Testis (tissue), 2 donors: ENCODE measurements at regions not wholly inside any gene's neighbourhood (a gene's known extent, or its start where the extent isn't known, plus 50 kb on each side); places are given as distances from the start of the nearest gene placed in this dataset.

Experiments used
- DNase-seq: peaks from one replicate; pipeline ENCODE4 v3.0.0-alpha.2; 2019
- H3K27ac ChIP-seq, 2 donors: fragments of 200-600 bp; sonication (generic); one replicate each; pipeline ENCODE4 v1.5.1; 2019
- H3K27me3 ChIP-seq: fragments of 200-600 bp; sonication (generic); one replicate; pipeline ENCODE4 v1.5.1; 2019
- H3K36me3 ChIP-seq: fragments of 200-600 bp; sonication (generic); one replicate; pipeline ENCODE4 v1.5.1; 2017; ENCODE audit warnings: low read depth; ENCODE audit errors: missing control alignments
- H3K4me1 ChIP-seq: fragments of 200-600 bp; sonication (generic); one replicate; pipeline ENCODE4 v1.5.1; 2019
- H3K4me3 ChIP-seq, 2 donors: fragments of 200-600 bp; sonication (generic); one replicate each; pipeline ENCODE4 v1.5.1; 2017 to 2019
- H3K9me3 ChIP-seq: fragments of 200-600 bp; sonication (generic); one replicate; pipeline ENCODE4 v1.5.1; 2017
- POLR2A ChIP-seq: fragments of 450-650 bp; IDR thresholded peaks from one replicate; pipeline ENCODE4 v1.6.1; 2017; ENCODE audit warnings: antibody characterized with exemption, mild to moderate bottlenecking, moderate library complexity
- WGBS, 2 donors: methylation state at CpG; one replicate each; pipeline ENCODE4 v1.1.5; 2018; 5-methylcytosine and 5-hydroxymethylcytosine counted together
- intact Hi-C: fragments of 100-400 bp; cut with DNase I; formaldehyde crosslinking; loops from one replicate; pipeline ENCODE4 v1.15.1; 2023; ENCODE audit warnings: low total_unique reads
- TF ChIP-seq, protein P1 (sequence below), 3 experiments: fragments of 450-650 bp in 2 of 3; fragments of 200-600 bp in 1 of 3; sonication (generic) in 1 of 3; IDR thresholded peaks; one replicate each; pipeline ENCODE4 v1.5.1; 2016 to 2019; ENCODE audit warnings: antibody characterized with exemption in 3 of 3, mild to moderate bottlenecking in 2 of 3, moderate library complexity in 1 of 3

DNA sequence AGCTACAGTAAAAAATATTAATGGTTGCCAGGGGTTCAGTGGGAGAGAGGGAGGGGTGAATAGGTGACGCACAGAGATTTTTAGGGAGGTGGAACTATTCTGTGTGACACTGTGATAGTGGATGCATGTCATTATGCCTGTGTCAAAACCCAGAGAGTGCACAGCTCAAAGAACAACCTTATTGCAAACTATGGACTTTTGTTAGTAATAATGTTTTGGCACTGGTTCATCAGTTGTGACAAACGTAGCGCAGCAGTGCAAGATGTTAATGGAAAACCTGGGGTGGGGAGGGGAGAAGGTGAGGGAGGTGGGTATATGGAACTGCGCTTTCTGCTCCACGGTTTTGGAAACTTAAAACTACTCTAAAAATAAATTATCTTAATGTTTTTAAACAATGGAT lies 134.6 kb upstream of the RFC3 start:
- Histone ChIP-seq H3K4me1 (no peaks in the 10 kb centered on the region), H3K9me3 (no peaks in the 10 kb centered on the region), H3K27ac (no peak overlapping the region), H3K4me3 (no peak overlapping the region), H3K36me3 (no peaks in the 10 kb centered on the region), H3K27me3 (no peaks in the 10 kb centered on the region)
- no peak for DNase-seq
- intact Hi-C loops = no loop called here
- 62 to 76% methylated on average over 5 of the region's 5 CpGs for WGBS, 2 donors
- TF ChIP-seq, protein P1, sequence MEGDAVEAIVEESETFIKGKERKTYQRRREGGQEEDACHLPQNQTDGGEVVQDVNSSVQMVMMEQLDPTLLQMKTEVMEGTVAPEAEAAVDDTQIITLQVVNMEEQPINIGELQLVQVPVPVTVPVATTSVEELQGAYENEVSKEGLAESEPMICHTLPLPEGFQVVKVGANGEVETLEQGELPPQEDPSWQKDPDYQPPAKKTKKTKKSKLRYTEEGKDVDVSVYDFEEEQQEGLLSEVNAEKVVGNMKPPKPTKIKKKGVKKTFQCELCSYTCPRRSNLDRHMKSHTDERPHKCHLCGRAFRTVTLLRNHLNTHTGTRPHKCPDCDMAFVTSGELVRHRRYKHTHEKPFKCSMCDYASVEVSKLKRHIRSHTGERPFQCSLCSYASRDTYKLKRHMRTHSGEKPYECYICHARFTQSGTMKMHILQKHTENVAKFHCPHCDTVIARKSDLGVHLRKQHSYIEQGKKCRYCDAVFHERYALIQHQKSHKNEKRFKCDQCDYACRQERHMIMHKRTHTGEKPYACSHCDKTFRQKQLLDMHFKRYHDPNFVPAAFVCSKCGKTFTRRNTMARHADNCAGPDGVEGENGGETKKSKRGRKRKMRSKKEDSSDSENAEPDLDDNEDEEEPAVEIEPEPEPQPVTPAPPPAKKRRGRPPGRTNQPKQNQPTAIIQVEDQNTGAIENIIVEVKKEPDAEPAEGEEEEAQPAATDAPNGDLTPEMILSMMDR (IDR thresholded peaks at IDR 0.05) = no peak
- no peak for TF ChIP-seq POLR2A

DNA sequence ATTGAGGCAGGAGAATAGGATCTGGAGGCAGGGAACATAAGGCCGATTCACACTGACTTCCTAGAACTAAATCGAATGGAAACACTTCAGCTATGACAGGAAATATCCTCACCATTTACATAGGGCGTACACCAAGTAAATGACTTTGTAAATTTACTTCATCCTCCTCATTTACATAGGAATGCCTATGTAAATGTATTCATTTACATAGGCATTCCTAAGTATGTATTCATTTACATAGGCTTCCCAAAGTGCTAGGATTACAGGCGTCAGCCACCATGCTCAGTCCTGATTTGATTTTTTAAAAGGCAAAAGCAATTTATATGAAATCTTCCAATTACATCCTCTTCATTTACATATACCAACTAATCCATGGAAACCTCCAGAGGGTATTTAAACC lies 133.1 kb upstream of the RFC3 start:
- no peak for TF ChIP-seq POLR2A
- TF ChIP-seq, protein P1 (IDR thresholded peaks at IDR 0.05) = no peak
- Histone ChIP-seq H3K4me3 (no peak overlapping the region), H3K36me3 (no peaks in the 10 kb centered on the region), H3K4me1 (no peaks in the 10 kb centered on the region), H3K27ac (no peak overlapping the region), H3K27me3 (no peaks in the 10 kb centered on the region), H3K9me3 (no peaks in the 10 kb centered on the region)
- no peak for DNase-seq
- intact Hi-C loops = no loop called here
- 71 to 86% methylated on average over 4 of the region's 4 CpGs for WGBS, 2 donors

DNA sequence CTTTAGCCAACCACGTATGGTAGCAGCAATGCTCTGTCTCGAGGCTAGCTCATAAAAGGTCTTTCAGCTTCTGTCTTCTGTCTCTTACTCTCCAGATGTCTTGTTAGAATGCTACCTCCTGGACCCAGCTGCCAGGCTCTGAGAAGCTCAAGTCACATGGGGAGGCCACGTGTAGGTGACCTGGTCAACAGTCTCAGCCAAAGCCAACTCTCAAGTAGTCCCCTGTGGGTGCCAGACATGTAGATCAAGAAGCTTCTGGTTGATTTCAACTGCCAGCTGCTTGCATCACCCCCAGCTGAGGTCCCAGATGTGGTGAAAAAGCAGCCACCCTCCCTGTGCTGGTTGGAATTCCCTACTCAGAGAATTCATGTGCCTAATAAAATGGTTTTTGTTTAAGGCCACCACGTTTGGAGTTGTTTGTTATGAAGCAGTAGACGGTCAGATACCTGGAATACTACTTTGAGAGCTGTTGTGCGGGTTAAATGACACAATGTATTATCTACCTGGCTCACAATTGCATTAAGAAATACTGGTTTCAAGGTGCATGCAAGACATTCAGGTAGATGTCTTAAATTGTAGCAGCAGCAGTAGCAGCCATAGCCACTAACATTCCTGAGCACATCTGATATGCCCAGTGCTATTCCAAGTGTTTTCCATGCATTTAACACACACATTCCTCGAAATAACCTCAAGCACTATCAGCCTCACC lies 131.0 kb upstream of the RFC3 start:
- intact Hi-C loops = no loop called here
- Histone ChIP-seq H3K36me3 (no peaks in the 10 kb centered on the region), H3K9me3 (no peaks in the 10 kb centered on the region), H3K27me3 (no peaks in the 10 kb centered on the region), H3K4me3 (no peak overlapping the region), H3K27ac (no peak overlapping the region), H3K4me1 (no peaks in the 10 kb centered on the region)
- 85 to 87% methylated on average over 6 to 7 of the region's 7 CpGs for WGBS, 2 donors
- no peak for DNase-seq
- TF ChIP-seq POLR2A = no peak
- TF ChIP-seq, protein P1 (IDR thresholded peaks at IDR 0.05) = no peak

DNA sequence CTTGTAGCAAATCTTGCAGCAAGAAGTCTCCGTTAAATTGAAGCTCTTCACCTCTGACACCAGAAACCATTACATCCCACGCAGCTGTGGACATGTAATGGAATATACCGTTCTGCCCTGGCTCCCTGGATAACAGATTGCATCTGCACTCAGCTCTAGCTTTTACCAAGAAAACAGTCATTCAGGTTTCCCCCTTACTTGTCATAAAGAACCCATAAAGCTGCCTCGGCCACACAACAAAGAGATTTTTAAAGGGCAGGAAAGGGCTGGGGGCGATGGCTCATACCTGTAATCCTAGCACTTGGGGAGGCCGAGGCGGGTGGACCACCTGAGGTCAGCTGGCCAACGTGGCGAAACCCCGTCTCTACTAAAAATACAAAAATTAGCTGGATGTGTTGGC lies 127.6 kb upstream of the RFC3 start:
- Histone ChIP-seq H3K9me3 (no peaks in the 10 kb centered on the region), H3K4me1 (no peaks in the 10 kb centered on the region), H3K4me3 (no peak overlapping the region), H3K36me3 (no peaks in the 10 kb centered on the region), H3K27ac (no peak overlapping the region), H3K27me3 (no peaks in the 10 kb centered on the region)
- intact Hi-C loops = no loop called here
- 65 to 73% methylated on average over 10 of the region's 10 CpGs for WGBS, 2 donors
- TF ChIP-seq POLR2A = no peak
- TF ChIP-seq, protein P1 (IDR thresholded peaks at IDR 0.05) = no peak
- no peak for DNase-seq

DNA sequence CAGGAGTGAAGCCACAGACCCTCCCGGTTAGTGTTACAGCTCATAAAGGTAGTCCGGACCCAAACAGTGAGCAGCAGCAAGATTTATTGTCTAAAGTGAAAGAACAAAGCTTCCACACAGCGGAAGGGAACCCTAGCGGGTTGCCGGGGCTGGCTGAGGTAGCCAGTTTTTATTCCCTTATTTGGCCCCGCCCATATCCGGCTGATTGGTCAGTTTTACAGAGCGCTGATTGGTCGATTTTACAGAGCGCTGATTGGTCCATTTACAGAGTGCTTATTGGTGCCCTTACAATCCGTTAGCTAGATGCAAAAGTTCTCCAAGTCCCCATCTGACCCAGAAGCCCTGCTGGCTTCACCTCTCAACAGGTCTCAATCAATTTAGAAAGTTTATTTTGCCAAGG lies 126.0 kb upstream of the RFC3 start:
- Histone ChIP-seq H3K27me3 (no peaks in the 10 kb centered on the region), H3K36me3 (no peaks in the 10 kb centered on the region), H3K9me3 (no peaks in the 10 kb centered on the region), H3K4me3 (peak overlapping the region; percentile 31 to 41), H3K27ac (no peak overlapping the region), H3K4me1 (no peaks in the 10 kb centered on the region)
- DNase-seq = peak; percentile 72
- TF ChIP-seq, protein P1 (IDR thresholded peaks at IDR 0.05) = no peak
- no peak for TF ChIP-seq POLR2A
- intact Hi-C loops = no loop called here
- WGBS, 2 donors = 68 to 85% methylated on average over 11 of the region's 11 CpGs
